VCaP (cell line): ENCODE measurements at regions not wholly inside any gene's neighbourhood (a gene's known extent, or its start where the extent isn't known, plus 50 kb on each side); places are given as distances from the start of the nearest gene placed in this dataset.

Source experiments
- H3K27ac ChIP-seq: fragments of 450-650 bp; 2 replicates; pipeline ENCODE4 v1.5.1; 2017
- TF ChIP-seq, protein P1 (sequence below): fragments of 450-650 bp; conservative IDR thresholded peaks from 2 replicates; pipeline ENCODE4 v1.5.1; 2017; ENCODE audit warnings: mild to moderate bottlenecking, moderate library complexity

- TF ChIP-seq, protein P1, sequence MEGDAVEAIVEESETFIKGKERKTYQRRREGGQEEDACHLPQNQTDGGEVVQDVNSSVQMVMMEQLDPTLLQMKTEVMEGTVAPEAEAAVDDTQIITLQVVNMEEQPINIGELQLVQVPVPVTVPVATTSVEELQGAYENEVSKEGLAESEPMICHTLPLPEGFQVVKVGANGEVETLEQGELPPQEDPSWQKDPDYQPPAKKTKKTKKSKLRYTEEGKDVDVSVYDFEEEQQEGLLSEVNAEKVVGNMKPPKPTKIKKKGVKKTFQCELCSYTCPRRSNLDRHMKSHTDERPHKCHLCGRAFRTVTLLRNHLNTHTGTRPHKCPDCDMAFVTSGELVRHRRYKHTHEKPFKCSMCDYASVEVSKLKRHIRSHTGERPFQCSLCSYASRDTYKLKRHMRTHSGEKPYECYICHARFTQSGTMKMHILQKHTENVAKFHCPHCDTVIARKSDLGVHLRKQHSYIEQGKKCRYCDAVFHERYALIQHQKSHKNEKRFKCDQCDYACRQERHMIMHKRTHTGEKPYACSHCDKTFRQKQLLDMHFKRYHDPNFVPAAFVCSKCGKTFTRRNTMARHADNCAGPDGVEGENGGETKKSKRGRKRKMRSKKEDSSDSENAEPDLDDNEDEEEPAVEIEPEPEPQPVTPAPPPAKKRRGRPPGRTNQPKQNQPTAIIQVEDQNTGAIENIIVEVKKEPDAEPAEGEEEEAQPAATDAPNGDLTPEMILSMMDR, result no peak
- H3K27ac ChIP-seq, result no peak overlapping the region
These were observed 194.4 kb upstream of the TLE4 start for GRCh38 chr9:79377339-79377855.

DNA sequence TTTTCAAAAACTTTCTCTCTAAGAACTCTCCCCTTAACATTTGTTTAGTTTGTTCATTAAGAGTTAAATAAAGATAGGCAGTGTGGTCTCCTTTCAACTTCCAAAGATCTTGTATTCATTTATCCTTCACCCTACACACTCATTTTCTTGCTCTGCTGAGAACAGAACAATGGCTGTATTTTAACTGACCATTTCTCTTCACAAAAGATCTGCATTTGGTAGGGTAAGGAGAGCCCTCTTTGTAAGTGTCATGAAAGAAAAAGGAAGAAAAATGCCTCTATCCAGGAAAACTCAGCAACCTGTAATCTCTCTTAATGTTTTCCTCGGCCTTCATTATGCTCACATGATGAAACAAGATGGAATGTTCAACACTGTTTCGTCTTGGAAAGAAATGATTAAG, 193.7 kb upstream of the TLE4 start:
- TF ChIP-seq, protein P1, result no peak
- H3K27ac ChIP-seq, result no peak overlapping the region

DNA sequence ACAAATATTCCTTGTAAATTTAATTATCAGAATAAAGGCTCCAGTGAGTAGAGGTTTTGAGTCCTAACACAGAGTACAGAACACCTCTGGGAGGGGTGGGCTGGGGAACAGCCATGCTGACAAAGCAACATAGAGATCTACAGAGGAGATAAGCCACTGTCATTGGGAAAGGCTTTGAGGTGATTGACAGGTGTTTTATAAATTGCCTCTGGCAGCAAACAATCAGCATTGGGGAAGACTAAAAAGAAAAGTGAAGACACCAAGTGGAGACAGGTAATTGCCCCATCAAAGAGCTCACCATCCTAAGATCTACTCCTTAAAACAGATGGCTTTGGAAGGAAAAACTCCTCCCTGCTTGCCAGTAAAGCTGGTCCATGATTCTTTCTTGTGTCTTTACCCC, 189.7 kb upstream of the TLE4 start:
- TF ChIP-seq, protein P1, result no peak
- H3K27ac ChIP-seq, result no peak overlapping the region

- TF ChIP-seq, protein P1, result no peak
- no peak overlapping the region for H3K27ac ChIP-seq
These were observed 189.3 kb upstream of the TLE4 start for GRCh38 chr9:79382458-79382857.

DNA sequence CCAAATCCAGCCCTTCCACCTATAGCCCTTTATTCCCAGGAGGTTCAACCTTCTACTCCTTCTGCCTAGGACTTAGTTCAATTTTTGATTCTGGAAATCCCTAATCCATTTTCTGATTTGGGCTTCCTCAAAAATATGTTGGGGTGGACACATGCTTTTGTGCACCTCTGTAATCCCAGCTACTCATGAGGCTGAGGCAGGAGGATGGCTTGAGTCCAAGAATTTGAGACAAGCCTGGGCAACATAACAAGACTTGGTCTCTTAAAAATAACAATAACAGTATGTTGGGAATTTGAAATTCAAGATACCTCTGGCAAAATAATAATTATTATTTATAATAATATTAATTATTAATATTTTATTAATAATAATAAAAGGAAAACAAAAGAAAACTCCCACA, 188.7 kb upstream of the TLE4 start:
- TF ChIP-seq, protein P1, result no peak
- no peak overlapping the region for H3K27ac ChIP-seq

DNA sequence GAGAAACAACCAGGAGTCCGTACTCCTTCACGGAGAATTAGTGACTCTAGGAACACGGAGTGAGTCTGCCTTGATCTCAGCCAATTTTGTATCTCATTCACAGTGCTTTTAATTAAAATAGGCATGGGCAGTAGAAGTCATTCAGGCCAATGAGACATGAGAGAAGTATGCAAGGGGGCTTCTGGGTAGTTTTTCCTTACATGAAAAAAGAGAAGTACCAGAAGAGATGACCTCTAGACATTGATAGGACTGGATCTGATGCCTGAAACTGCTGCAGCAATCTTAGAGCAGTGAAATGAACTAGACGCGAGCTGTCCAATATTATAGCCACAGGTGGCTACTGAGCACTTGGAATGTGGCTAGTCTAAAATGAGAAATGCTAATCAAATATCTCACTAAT, 187.7 kb upstream of the TLE4 start:
- H3K27ac ChIP-seq, result no peak overlapping the region
- TF ChIP-seq, protein P1, result no peak

DNA sequence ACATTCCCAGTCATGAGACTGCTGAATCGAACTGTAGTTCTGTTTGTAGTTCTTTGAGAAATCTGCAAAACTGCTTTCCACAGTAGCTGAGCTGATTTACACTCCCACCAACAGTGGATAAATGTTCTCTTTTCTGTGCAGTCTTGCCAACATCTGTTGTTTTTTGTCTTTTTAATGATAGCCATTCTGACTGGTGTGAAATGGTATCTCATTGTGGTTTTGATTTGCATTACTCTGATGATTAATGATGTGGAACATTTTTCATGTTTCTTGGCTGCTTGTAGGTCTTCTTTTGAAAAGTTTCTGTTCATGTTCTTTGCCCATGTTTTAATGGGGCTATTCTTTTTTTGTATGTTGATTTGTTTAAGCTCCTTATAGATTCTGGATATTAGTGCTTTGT, 187.3 kb upstream of the TLE4 start:
- TF ChIP-seq, protein P1, result no peak
- H3K27ac ChIP-seq, result no peak overlapping the region
